ENCODE measurements at regions not wholly inside any gene's neighbourhood (a gene's known extent, or its start where the extent isn't known, plus 50 kb on each side); places are given as distances from the start of the nearest gene placed in this dataset.

GRCh38 chr17:33514369-33514768 lies 221.3 kb upstream of the ASIC2 start:
- POLR2A ChIA-PET: no interaction called here
- no peaks in the 10 kb centered on the region for H3K27me3 ChIP-seq (replicated peaks in 1 of 2; ENCODE audit: control insufficient read depth in 2 of 2, insufficient read depth in 2 of 2, low read length in 1 of 2)
- H2AFZ ChIP-seq (ENCODE audit: control insufficient read depth, low read depth, low read length): no peak overlapping the region
- no peak overlapping the region for H3K4me2 ChIP-seq (ENCODE audit: control insufficient read depth, insufficient read depth)
- DNase-seq (ENCODE audit: low read depth, low spot score) (no peak), FAIRE-seq (no peak), ATAC-seq (no peak)
- no peaks in the 10 kb centered on the region for H3K4me1 ChIP-seq (ENCODE audit: control insufficient read depth, insufficient read depth, low read length)
- TF ChIP-seq MEF2B (IDR thresholded peaks at IDR 0.05; ENCODE audit: partially characterized antibody, poor library complexity, severe bottlenecking): no peak
- no peak for TF ChIP-seq RCOR1 (conservative IDR thresholded peaks at IDR 0.05; ENCODE audit: low read depth, low read length)
- TF ChIP-seq SIX5 (IDR thresholded peaks at IDR 0.05; ENCODE audit: low read depth, low read length, severe bottlenecking): no peak
- TF ChIP-seq TCF3 (IDR thresholded peaks at IDR 0.05; ENCODE audit: borderline replicate concordance, insufficient read depth, low read depth, low read length): no peak
- TF ChIP-seq MYC (IDR thresholded peaks at IDR 0.05; ENCODE audit: insufficient read depth, insufficient read length, insufficient replicate concordance, low read length, severe bottlenecking): no peak
- no peak for TF ChIP-seq BCLAF1 (IDR thresholded peaks at IDR 0.05)
- TF ChIP-seq ATF2 (IDR thresholded peaks at IDR 0.05; ENCODE audit: low read length): no peak
- no peak for TF ChIP-seq YY1 (IDR thresholded peaks at IDR 0.05; ENCODE audit: low read depth, low read length)
- no peak for TF ChIP-seq NR2F1 (conservative IDR thresholded peaks at IDR 0.05)
- TF ChIP-seq EP300 (IDR thresholded peaks at IDR 0.05; ENCODE audit: borderline replicate concordance in 1 of 2, control insufficient read depth in 1 of 2, low read depth in 2 of 2, low read length in 2 of 2): no peak
- no peak for TF ChIP-seq RELB (IDR thresholded peaks at IDR 0.05; ENCODE audit: low read depth)
- no peak overlapping the region for H3K9ac ChIP-seq (ENCODE audit: control insufficient read depth, insufficient read depth, low read length)
- H3K79me2 ChIP-seq (ENCODE audit: control insufficient read depth, insufficient read depth, low read length): no peaks in the 10 kb centered on the region
- no peaks in the 10 kb centered on the region for H4K20me1 ChIP-seq (ENCODE audit: control insufficient read depth, insufficient read depth)
- WGBS (ENCODE audit: insufficient coverage, insufficient replicate concordance, low lambda C conversion rate, missing lambda C conversion rate): 2% methylated on average over 4 of the region's 6 CpGs
- intact Hi-C loops (cut with micrococcal nuclease; ENCODE audit: unreplicated experiment) (no loop called here), in situ Hi-C loops (cut with MboI) (loop anchor here (10.0 kb wide), 1 partner anchor 160 kb away; no protein-coding TSS in a partner anchor)
- H3K9me3 ChIP-seq (replicated peaks; ENCODE audit: control insufficient read depth, insufficient read depth, low read length): no peaks in the 10 kb centered on the region
- H3K27ac ChIP-seq (ENCODE audit: control insufficient read depth, insufficient read depth): no peak overlapping the region
- no peaks in the 10 kb centered on the region for H3K36me3 ChIP-seq (ENCODE audit: control insufficient read depth in 2 of 2, insufficient read depth in 2 of 2, low read length in 1 of 2)
- SMC1A ChIA-PET (ENCODE audit: uncharacterized antibody, unreplicated experiment): no interaction called here
- CTCF ChIA-PET: no interaction called here
- BruUV-seq (replicated peaks): no TSS peak
- no peak overlapping the region for H3K4me3 ChIP-seq
- RAD21 ChIA-PET (ENCODE audit: unreplicated experiment): no interaction called here

Measured in GM12878 (cell line).